ENCODE measurements at regions not wholly inside any gene's neighbourhood (a gene's known extent, or its start where the extent isn't known, plus 50 kb on each side); places are given as distances from the start of the nearest gene placed in this dataset.

DNA sequence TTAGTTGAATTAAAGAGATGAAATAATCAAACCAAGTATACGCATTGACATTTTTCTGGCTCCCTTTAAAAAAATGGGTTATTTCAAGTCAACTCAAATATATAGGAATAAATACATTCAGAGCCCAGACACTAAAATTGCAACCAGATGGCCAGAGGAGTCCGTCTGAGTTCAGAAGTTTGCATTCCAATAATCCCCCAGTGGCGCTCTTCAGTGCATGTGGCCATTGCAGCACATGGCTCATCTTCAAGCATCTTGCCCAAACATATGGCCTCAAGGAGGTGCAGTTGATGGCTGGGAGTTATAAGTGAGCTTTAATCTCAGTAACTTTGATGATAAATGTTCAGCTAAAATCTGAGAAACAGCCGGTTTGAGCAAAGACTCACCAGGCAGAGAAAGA, 295.8 kb upstream of the LRRN1 start:
- Histone ChIP-seq H3K4me3 (no peak overlapping the region), H3K4me1 (no peaks in the 10 kb centered on the region), H3K36me3 (no peaks in the 10 kb centered on the region), H3K27ac (no peak overlapping the region), H3K27me3 (no peaks in the 10 kb centered on the region), H3K9me3 (no peaks in the 10 kb centered on the region)
- DNase-seq, result no peak
- intact Hi-C loops (cut with DNase I; ENCODE audit: low total_unique reads), result no loop called here
- TF ChIP-seq, protein P1, sequence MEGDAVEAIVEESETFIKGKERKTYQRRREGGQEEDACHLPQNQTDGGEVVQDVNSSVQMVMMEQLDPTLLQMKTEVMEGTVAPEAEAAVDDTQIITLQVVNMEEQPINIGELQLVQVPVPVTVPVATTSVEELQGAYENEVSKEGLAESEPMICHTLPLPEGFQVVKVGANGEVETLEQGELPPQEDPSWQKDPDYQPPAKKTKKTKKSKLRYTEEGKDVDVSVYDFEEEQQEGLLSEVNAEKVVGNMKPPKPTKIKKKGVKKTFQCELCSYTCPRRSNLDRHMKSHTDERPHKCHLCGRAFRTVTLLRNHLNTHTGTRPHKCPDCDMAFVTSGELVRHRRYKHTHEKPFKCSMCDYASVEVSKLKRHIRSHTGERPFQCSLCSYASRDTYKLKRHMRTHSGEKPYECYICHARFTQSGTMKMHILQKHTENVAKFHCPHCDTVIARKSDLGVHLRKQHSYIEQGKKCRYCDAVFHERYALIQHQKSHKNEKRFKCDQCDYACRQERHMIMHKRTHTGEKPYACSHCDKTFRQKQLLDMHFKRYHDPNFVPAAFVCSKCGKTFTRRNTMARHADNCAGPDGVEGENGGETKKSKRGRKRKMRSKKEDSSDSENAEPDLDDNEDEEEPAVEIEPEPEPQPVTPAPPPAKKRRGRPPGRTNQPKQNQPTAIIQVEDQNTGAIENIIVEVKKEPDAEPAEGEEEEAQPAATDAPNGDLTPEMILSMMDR (IDR thresholded peaks at IDR 0.05), result no peak
- no peak for TF ChIP-seq POLR2A (IDR thresholded peaks at IDR 0.05)

DNA sequence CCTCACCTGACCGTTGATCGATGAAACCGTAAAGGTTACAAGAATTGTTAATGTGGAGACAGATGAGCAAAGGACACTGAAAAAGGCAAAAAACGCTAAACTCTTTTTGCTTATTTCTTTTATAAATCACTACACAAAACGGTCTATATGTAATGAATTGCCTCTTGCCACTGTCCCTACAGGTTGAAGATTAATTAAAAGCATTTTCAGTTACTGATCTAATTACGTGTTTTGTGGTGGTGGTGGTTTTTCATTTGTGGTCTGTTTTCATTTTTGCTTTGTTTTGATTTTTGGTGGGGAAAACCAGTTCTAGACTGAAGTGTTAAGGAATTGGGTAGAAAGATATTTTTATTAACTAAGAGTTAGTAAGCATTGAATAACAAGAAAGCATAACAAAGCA, 299.2 kb upstream of the LRRN1 start:
- Histone ChIP-seq H3K4me1 (no peaks in the 10 kb centered on the region), H3K27ac (no peak overlapping the region)
- intact Hi-C loops (cut with DNase I; ENCODE audit: low total_unique reads), result no loop called here

DNA sequence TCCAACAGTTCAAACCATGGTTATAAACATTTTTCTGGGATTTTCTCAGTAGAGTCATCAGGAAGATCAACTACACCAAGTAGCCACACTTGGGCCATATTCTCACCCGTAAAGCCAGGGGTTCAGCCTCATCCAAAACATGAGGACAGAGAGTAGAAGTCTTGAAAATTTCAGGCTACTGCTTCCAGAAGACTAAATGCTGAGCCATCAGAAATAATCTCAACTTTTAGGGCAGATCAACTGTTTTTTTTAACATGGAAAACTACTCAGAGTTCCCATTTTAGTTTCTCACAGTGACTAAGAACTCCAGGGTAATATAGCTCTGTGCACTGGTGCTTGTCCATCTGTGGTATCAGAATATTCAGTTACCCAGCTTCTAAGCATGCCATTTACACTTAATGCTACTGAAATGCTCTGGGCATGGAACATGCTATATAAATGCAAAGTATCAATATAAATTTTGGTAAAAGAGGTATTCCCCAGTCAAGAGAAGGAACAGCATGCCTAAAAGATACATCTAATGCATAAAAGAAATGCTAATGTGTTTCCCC, 300.1 kb upstream of the LRRN1 start:
- intact Hi-C loops (cut with DNase I; ENCODE audit: low total_unique reads), result no loop called here
- TF ChIP-seq, protein P1 (IDR thresholded peaks at IDR 0.05), result no peak
- TF ChIP-seq POLR2A (IDR thresholded peaks at IDR 0.05), result no peak
- H3K4me1 ChIP-seq, result no peaks in the 10 kb centered on the region

More for the DNA sequence above, 299.2 kb upstream of the LRRN1 start:
- Histone ChIP-seq H3K4me3 (no peak overlapping the region), H3K9me3 (no peaks in the 10 kb centered on the region), H3K27me3 (no peaks in the 10 kb centered on the region), H3K36me3 (no peaks in the 10 kb centered on the region)
- TF ChIP-seq, protein P1 (IDR thresholded peaks at IDR 0.05), result no peak
- TF ChIP-seq POLR2A (IDR thresholded peaks at IDR 0.05), result no peak
- no peak for DNase-seq

DNA sequence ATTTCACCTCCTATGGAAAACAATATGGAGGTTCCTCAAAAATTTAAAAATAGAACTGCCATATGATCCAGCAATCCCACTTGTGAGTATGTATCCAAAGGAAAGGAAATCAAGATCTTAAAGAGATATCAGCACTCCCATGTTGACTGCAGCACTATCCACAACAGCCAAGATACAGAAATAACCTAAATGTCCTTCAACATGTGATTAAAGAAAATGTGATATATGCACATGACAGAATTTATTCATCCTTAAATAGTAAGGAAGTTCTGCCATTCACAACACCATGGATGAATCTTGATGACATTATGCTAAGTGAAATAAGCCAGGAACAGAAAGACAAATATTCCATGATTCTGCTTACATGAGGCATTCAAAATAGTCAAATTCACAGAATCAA, 303.6 kb upstream of the LRRN1 start:
- Histone ChIP-seq H3K9me3 (no peaks in the 10 kb centered on the region), H3K27ac (no peak overlapping the region), H3K27me3 (no peaks in the 10 kb centered on the region), H3K4me1 (no peaks in the 10 kb centered on the region), H3K4me3 (no peak overlapping the region), H3K36me3 (no peaks in the 10 kb centered on the region)
- no peak for DNase-seq
- intact Hi-C loops (cut with DNase I; ENCODE audit: low total_unique reads), result no loop called here
- TF ChIP-seq, protein P1 (IDR thresholded peaks at IDR 0.05), result no peak

More for the DNA sequence above, 300.1 kb upstream of the LRRN1 start:
- H3K27me3 ChIP-seq, result no peaks in the 10 kb centered on the region
- no peaks in the 10 kb centered on the region for H3K9me3 ChIP-seq
- no peak overlapping the region for H3K4me3 ChIP-seq
- no peak overlapping the region for H3K27ac ChIP-seq
- DNase-seq, result no peak
- H3K36me3 ChIP-seq, result no peaks in the 10 kb centered on the region

DNA sequence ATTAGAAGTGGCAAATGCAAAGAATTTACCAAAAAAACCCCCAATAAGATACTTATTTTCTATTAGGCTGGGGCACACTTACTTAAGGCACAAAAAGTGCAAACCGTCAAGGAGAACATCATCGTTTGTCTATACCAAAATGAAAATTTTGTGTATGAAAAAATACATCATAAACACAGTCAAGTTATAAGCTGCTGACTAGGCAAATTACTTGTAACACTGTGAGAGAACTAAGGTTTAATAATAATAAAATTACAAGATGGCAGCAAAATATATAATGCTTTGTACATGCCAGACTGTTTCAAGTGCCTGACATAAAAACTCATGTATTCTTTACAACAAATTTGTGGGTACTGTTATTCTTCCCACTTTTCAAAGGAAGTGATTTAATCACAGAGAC, 297.2 kb upstream of the CRBN start:
- intact Hi-C loops (cut with DNase I; ENCODE audit: low total_unique reads), result no loop called here
- no peaks in the 10 kb centered on the region for H3K36me3 ChIP-seq
- H3K9me3 ChIP-seq, result no peaks in the 10 kb centered on the region
- no peak overlapping the region for H3K27ac ChIP-seq
- TF ChIP-seq, protein P1 (IDR thresholded peaks at IDR 0.05), result no peak
- no peak for TF ChIP-seq POLR2A (IDR thresholded peaks at IDR 0.05)
- H3K4me1 ChIP-seq, result no peaks in the 10 kb centered on the region
- H3K4me3 ChIP-seq, result no peak overlapping the region
- H3K27me3 ChIP-seq, result no peaks in the 10 kb centered on the region
- no peak for DNase-seq

Data from uterus (tissue), 3 donors.